D341Med (cell line): ENCODE measurements at regions not wholly inside any gene's neighbourhood (a gene's known extent, or its start where the extent isn't known, plus 50 kb on each side); places are given as distances from the start of the nearest gene placed in this dataset.
"Not testable (repeated sequence)": the region's sequence is repeated elsewhere in the genome, so short reads cannot be mapped to it uniquely, and the experiment has no call there.

Experiments
- DNase-seq: peaks from one replicate; pipeline ENCODE4 v3.0.0; 2012; ENCODE audit warnings: low spot score

GRCh38 chr15:62889734-62890505 is 152.6 kb upstream of the TPM1 start:
- DNase-seq = no peak

GRCh38 chr15:62894322-62895085 is 148.0 kb upstream of the TPM1 start:
- DNase-seq = no peak

GRCh38 chr15:62895139-62895866 is 147.2 kb upstream of the TPM1 start:
- no peak for DNase-seq

GRCh38 chr15:62895905-62896316 is 146.6 kb upstream of the TPM1 start:
- no peak for DNase-seq

GRCh38 chr15:62896380-62896866 is 146.1 kb upstream of the TPM1 start:
- no peak for DNase-seq

- DNase-seq = no peak
Measured at GRCh38 chr15:62896969-62897486, 145.5 kb upstream of the TPM1 start.

GRCh38 chr15:62897634-62898033 is 144.9 kb upstream of the TPM1 start:
- no peak for DNase-seq

- DNase-seq = no peak
Measured at GRCh38 chr15:62899090-62899493, 143.5 kb upstream of the TPM1 start.

GRCh38 chr15:62900071-62900802 is 142.3 kb upstream of the TPM1 start:
- no peak for DNase-seq

- DNase-seq = no peak
Measured at GRCh38 chr15:62901087-62901486, 141.5 kb upstream of the TPM1 start.

GRCh38 chr15:62901909-62902546 is 140.5 kb upstream of the TPM1 start:
- DNase-seq = no peak

- DNase-seq = no peak
Measured at GRCh38 chr15:62902821-62903220, 139.7 kb upstream of the TPM1 start.

GRCh38 chr15:62903437-62903836 is 139.1 kb upstream of the TPM1 start:
- no peak for DNase-seq

GRCh38 chr15:62904041-62904910 is 138.3 kb upstream of the TPM1 start:
- DNase-seq = no peak

GRCh38 chr15:62906627-62907026 is 135.9 kb upstream of the TPM1 start:
- DNase-seq = no peak

- no peak for DNase-seq
Measured at GRCh38 chr15:62907275-62907674, 135.3 kb upstream of the TPM1 start.

- DNase-seq = not testable (repeated sequence)
Measured at GRCh38 chr15:62908341-62908740, 134.2 kb upstream of the TPM1 start.

GRCh38 chr15:62909257-62909656 is 133.3 kb upstream of the TPM1 start:
- no peak for DNase-seq

GRCh38 chr15:62912282-62912681 is 130.3 kb upstream of the TPM1 start:
- DNase-seq = no peak

- no peak for DNase-seq
Measured at GRCh38 chr15:62912808-62913207, 129.7 kb upstream of the TPM1 start.
